ENCODE measurements at regions not wholly inside any gene's neighbourhood (a gene's known extent, or its start where the extent isn't known, plus 50 kb on each side); places are given as distances from the start of the nearest gene placed in this dataset.
"Not testable (repeated sequence)": the region's sequence is repeated elsewhere in the genome, so short reads cannot be mapped to it uniquely, and the experiment has no call there.

DNA sequence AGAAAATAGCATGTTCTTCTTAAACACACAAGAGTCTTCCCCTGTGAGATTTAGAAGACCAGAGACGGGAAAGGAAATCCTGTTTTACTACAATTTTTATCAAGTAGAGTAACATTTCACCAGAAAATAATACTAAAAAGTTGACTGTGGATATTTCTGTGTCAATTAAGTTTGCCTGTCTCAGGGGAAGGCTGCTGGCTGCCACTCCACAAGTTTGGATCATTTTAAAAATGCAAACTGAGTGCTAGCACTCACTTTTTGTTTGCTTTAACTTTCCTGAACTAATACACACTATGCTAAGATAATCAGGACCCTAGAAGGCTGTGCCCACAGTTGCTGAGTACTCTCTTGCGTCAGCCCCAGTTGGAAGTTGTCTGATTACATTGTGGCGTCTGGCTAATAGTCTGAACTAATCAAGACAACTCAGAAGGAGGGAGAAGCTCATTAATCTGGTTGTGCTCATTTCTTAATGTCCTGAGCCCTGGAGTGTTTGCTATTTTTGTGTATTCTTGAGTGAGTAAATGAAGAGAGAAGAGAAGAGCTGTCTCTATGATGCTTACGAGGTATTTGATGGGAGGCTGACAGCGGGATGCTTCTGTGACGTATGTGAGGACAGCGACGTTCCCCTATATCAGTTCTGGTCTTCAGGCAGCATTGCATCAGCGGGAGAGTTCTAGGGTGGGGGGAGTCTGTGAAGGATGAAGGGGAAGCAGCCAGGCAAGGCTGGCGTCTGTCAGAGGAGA lies 664.2 kb downstream of the QKI start:
- TF ChIP-seq POLR2A (IDR thresholded peaks at IDR 0.05): no peak
- TF ChIP-seq, protein P1, sequence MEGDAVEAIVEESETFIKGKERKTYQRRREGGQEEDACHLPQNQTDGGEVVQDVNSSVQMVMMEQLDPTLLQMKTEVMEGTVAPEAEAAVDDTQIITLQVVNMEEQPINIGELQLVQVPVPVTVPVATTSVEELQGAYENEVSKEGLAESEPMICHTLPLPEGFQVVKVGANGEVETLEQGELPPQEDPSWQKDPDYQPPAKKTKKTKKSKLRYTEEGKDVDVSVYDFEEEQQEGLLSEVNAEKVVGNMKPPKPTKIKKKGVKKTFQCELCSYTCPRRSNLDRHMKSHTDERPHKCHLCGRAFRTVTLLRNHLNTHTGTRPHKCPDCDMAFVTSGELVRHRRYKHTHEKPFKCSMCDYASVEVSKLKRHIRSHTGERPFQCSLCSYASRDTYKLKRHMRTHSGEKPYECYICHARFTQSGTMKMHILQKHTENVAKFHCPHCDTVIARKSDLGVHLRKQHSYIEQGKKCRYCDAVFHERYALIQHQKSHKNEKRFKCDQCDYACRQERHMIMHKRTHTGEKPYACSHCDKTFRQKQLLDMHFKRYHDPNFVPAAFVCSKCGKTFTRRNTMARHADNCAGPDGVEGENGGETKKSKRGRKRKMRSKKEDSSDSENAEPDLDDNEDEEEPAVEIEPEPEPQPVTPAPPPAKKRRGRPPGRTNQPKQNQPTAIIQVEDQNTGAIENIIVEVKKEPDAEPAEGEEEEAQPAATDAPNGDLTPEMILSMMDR (IDR thresholded peaks at IDR 0.05 in 4 of 5, conservative IDR thresholded peaks at IDR 0.05 in 1 of 5): no peak
- no peak for ATAC-seq
- Histone ChIP-seq H3K4me3 (no peak overlapping the region), H3K27me3 (no peaks in the 10 kb centered on the region), H3K9me3 (no peaks in the 10 kb centered on the region), H3K36me3 (no peaks in the 10 kb centered on the region), H3K27ac (no peak overlapping the region), H3K4me1 (no peaks in the 10 kb centered on the region)
- intact Hi-C loops (cut with DNase I; ENCODE audit: low total_unique reads) (no loop called here), in situ Hi-C loops (cut with MboI; ENCODE audit: low sequenced_read_pairs in 4 of 4) (no loop called here)
- no peak for DNase-seq

DNA sequence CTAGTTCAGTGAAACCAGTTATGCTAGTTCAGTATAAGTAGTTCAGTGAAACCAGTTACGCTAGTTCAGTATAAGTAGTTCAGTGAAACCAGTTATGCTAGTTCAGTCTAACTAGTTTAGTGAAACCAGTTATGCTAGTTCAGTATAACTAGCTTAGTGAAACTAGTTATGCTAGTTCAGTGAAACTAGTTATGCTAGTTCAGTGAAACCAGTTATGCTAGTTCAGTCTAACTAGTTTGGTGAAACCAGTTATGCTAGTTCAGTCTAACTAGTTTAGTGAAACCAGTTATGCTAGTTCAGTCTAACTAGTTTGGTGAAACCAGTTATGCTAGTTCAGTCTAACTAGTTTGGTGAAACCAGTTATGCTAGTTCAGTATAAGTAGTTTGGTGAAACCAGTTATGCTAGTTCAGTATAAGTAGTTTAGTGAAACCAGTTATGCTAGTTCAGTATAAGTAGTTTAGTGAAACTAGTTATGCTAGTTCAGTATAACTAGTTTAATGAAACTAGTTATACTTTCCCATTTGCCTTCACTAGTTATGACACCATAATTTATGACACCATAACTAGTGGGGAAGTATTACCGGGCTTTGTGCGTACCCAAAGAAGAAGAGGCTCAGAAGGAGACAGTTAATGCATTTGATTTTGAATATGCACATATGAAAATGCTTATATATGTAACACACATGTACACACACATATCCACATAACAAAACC lies 662.5 kb downstream of the QKI start:
- H3K36me3 ChIP-seq; in situ Hi-C loops (cut with MboI; ENCODE audit: low sequenced_read_pairs in 4 of 4): not testable (repeated sequence)

DNA sequence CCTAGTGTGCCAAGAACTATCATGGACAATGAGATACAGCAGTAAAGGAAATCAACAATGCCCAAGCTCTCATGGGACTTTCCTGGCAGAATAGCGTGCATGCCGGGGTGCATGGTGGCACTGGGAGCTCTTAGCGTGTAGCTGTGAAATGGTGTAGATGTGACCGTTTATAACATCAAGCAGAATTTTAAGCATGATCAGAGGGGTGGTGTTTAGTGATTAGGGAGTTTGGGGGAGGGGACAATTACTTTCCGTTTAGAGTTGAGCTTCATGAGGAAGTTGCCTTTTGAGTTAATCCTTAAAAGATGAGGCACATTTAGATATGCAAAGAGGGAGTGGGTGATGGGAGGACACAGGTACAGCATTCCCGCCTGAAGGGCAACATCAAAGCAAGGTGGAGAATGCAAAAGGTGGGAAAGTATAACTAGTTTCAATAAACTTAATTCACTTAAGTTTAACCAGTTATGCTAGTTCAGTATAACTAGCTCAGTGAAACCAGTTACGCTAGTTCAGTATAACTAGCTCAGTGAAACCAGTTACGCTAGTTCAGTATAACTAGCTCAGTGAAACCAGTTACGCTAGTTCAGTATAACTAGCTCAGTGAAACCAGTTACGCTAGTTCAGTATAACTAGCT lies 661.6 kb downstream of the QKI start:
- no peaks in the 10 kb centered on the region for H3K4me1 ChIP-seq
- no peak for ATAC-seq
- H3K27ac ChIP-seq: no peak overlapping the region
- no peak for DNase-seq
- in situ Hi-C loops (cut with MboI; ENCODE audit: low sequenced_read_pairs in 4 of 4): no loop called here
- no peak overlapping the region for H3K4me3 ChIP-seq
- no peaks in the 10 kb centered on the region for H3K36me3 ChIP-seq
- no peaks in the 10 kb centered on the region for H3K27me3 ChIP-seq
- no peaks in the 10 kb centered on the region for H3K9me3 ChIP-seq
- no peak for TF ChIP-seq POLR2A (IDR thresholded peaks at IDR 0.05)
- TF ChIP-seq, protein P1 (IDR thresholded peaks at IDR 0.05 in 4 of 5, conservative IDR thresholded peaks at IDR 0.05 in 1 of 5): no peak
- intact Hi-C loops (cut with DNase I; ENCODE audit: low total_unique reads): no loop called here

More for the DNA sequence above, 662.5 kb downstream of the QKI start:
- H3K4me1 ChIP-seq; H3K27ac ChIP-seq; intact Hi-C loops (cut with DNase I; ENCODE audit: low total_unique reads); ATAC-seq; H3K27me3 ChIP-seq; DNase-seq; H3K9me3 ChIP-seq; H3K4me3 ChIP-seq: not testable (repeated sequence)

DNA sequence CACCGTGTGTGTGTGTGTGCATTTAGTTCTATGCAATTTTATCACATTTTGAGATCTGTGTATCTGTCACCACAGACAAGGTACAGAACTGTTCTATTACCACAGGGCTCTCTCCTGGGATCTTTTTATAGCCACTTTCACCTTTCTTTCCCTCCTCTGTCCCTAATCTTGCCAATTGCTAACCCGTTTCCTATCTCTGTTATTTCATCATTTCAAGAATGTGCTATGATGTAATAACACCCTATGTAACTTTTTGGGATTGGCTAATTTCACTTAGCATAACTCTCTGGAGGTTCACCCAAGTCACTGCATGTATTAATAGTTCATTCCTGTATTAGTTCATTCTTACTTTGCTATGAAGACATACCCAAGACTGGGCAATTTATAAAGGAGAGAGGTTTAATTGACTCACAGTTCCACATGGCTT lies 657.7 kb downstream of the QKI start:
- H3K36me3 ChIP-seq: no peaks in the 10 kb centered on the region
- DNase-seq (no peak), ATAC-seq (peak in 1 of 2 donors; percentile 58)
- no peaks in the 10 kb centered on the region for H3K27me3 ChIP-seq
- H3K4me1 ChIP-seq: peaks cover 0 to 12% of the 10 kb centered on the region in 2 donors
- H3K9me3 ChIP-seq: no peaks in the 10 kb centered on the region
- no peak overlapping the region for H3K4me3 ChIP-seq
- TF ChIP-seq POLR2A (IDR thresholded peaks at IDR 0.05): no peak
- TF ChIP-seq, protein P1 (IDR thresholded peaks at IDR 0.05 in 4 of 5, conservative IDR thresholded peaks at IDR 0.05 in 1 of 5): no peak
- intact Hi-C loops (cut with DNase I; ENCODE audit: low total_unique reads): no loop called here
- in situ Hi-C loops (cut with MboI; ENCODE audit: low sequenced_read_pairs in 4 of 4): no loop called here
- H3K27ac ChIP-seq: no peak overlapping the region

Measured in gastrocnemius medialis (tissue), 4 donors.